ENCODE measurements at regions not wholly inside any gene's neighbourhood (a gene's known extent, or its start where the extent isn't known, plus 50 kb on each side); places are given as distances from the start of the nearest gene placed in this dataset.

DNA sequence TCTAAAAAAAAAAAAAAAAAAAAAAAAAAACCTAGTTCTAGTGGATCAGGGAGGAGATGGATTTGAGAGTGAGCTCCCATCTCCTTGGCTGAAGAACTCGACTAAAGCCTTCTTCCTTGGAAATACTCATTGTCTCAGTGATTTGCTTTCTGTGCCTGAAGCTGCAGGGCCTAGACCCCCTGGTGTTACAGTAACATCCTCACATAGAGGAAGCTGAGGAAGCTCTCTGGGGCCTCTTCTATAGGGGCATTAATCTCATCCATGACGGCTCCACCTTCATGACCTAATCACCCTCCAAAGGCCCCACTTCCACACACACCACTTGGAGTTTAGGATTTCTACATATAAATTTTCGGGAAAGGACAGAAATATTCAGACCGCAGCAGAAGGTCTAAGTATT, 95.9 kb upstream of the ETS2 start:
- TF ChIP-seq, protein P1, sequence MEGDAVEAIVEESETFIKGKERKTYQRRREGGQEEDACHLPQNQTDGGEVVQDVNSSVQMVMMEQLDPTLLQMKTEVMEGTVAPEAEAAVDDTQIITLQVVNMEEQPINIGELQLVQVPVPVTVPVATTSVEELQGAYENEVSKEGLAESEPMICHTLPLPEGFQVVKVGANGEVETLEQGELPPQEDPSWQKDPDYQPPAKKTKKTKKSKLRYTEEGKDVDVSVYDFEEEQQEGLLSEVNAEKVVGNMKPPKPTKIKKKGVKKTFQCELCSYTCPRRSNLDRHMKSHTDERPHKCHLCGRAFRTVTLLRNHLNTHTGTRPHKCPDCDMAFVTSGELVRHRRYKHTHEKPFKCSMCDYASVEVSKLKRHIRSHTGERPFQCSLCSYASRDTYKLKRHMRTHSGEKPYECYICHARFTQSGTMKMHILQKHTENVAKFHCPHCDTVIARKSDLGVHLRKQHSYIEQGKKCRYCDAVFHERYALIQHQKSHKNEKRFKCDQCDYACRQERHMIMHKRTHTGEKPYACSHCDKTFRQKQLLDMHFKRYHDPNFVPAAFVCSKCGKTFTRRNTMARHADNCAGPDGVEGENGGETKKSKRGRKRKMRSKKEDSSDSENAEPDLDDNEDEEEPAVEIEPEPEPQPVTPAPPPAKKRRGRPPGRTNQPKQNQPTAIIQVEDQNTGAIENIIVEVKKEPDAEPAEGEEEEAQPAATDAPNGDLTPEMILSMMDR (IDR thresholded peaks at IDR 0.05; ENCODE audit: borderline replicate concordance, insufficient read depth, low read depth, low read length) = no peak
- no peak overlapping the region for H3K4me3 ChIP-seq (ENCODE audit: low read depth, low read length)

DNA sequence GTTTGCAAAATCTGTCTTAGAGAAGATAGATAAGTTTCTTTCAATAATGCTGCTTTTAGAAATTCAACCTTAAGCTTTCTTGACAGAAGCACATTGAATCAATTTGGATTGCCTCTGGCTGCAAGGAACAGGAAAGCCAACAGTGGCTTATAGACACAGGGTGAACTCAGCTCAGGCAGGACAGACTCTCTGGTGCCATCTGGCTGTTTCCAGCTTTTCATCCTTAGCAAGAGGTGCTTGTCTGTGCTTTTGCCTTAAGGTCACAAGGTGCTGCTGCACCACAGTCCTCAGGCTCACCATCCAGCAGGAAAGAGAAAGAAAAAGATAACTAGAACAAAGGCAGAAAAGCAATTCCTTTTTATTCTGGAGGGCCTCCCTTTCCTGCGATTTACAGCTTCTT, 93.7 kb upstream of the ETS2 start:
- TF ChIP-seq, protein P1 (IDR thresholded peaks at IDR 0.05; ENCODE audit: borderline replicate concordance, insufficient read depth, low read depth, low read length) = no peak
- no peak overlapping the region for H3K4me3 ChIP-seq (ENCODE audit: low read depth, low read length)

DNA sequence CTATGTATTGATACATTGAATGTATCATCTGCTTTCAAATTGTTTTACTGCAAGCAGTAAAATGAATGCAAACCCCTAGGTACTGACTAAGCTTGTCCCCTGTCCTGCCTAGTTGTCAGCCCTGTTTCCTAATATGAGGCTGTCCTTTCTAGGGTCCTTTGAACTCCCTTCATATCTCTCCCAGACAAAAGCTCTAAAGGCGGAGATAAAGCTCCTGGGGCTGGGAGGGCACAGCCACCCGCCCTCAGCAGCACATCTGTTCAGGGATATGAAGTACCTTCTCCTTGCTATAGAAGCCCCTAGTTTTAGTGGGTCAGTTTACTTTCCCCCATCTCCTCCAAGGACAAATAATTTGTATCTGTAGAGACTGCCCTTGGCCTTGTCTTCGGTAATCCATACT, 93.1 kb upstream of the ETS2 start:
- H3K4me3 ChIP-seq (ENCODE audit: low read depth, low read length) = no peak overlapping the region
- TF ChIP-seq, protein P1 (IDR thresholded peaks at IDR 0.05; ENCODE audit: borderline replicate concordance, insufficient read depth, low read depth, low read length) = no peak

DNA sequence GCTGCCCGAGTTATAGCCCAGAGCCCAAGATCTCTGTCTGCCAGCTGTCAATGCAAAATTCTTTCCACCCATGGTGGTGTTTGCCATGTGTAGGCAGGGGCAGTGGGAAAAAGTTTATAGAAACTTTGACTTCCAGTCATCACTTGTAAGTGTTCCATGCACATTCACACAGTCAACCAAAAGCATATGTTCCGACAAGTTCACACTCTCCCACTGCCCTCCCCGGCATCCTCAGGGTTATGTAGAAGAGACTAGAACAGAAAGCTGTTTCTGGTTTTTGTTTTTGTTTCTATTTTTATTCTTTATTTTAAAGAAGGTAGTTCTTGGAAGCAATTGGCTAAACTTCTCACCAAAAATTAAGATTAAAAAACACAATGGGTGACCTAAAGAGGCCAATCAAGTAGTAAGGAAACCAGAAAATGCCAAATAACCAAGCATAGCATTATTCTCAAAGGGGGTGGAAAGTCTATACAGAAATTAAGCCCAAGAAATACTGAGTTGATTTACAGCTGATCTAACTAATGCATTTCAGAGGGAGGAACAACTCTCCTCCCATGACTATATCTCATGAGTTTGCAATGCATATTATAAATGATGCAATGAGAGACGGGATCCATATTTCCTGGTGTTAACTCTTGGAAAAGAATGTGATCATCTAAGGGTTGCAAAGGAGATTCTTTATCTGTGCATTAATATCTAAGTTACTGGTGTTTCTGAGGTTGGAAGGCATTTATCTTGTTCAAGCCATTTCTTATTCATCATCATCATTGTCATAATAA, 91.5 kb upstream of the ETS2 start:
- no peak overlapping the region for H3K4me3 ChIP-seq (ENCODE audit: low read depth, low read length)
- TF ChIP-seq, protein P1 (IDR thresholded peaks at IDR 0.05; ENCODE audit: borderline replicate concordance, insufficient read depth, low read depth, low read length) = no peak

DNA sequence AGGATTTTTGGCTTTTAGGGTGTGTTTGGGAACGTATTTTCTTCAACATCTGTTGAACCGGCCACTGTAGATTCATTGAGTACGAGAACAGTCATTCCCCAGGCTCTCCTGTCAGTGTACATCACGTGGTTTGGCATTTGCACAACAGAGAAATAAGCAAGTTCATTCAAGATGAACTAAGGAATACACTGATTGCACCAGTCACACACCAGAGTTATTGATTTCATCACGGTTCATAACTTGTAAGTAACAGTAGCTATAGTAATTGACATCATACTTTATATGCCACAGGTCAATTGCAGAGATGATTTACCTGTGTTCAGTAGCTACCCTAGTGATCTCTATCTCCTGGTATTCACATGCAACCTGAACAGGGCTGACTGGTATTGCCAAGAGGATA, 90.7 kb upstream of the ETS2 start:
- H3K4me3 ChIP-seq (ENCODE audit: low read depth, low read length) = no peak overlapping the region
- TF ChIP-seq, protein P1 (IDR thresholded peaks at IDR 0.05; ENCODE audit: borderline replicate concordance, insufficient read depth, low read depth, low read length) = no peak

DNA sequence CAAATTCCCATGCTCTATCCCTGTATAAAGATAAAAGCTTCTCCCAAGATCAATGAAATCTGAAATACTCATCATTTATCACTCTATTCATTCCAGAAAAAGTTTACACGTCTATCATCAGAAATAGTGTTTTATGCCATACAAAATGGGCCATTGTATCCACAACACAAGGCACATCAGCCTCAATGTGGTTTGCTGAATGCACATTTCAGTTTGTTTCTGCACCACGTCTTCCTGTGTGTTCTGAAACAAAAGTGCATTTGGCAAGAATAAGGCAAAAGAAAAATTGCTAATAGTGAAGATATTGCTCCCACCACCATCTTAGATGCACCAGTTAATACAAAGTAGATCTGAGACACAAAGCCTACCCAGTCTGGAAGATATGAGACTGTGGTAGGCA, 89.6 kb upstream of the ETS2 start:
- TF ChIP-seq, protein P1 (IDR thresholded peaks at IDR 0.05; ENCODE audit: borderline replicate concordance, insufficient read depth, low read depth, low read length) = no peak
- no peak overlapping the region for H3K4me3 ChIP-seq (ENCODE audit: low read depth, low read length)

DNA sequence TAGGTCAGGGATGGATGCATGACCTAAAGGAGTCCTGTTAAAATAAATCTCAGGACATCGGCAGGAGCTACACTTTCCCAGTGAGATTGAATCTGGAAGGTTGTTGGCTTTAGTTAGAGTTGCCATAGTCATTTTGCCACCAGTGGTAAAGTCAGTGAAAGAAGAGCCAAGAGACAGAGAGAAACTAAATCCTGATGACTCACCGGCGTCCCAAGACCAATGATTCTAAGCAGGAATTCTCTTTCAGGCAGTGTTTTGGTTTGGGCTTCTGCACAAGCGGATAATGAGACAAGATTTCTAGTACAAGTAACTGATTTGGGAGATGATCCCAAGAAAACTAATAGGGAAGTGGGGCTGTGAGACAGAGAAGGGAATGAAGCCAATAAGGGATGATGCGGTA, 88.8 kb upstream of the ETS2 start:
- no peak overlapping the region for H3K4me3 ChIP-seq (ENCODE audit: low read depth, low read length)
- TF ChIP-seq, protein P1 (IDR thresholded peaks at IDR 0.05; ENCODE audit: borderline replicate concordance, insufficient read depth, low read depth, low read length) = no peak
